ENCODE measurements at regions not wholly inside any gene's neighbourhood (a gene's known extent, or its start where the extent isn't known, plus 50 kb on each side); places are given as distances from the start of the nearest gene placed in this dataset.

- peaks cover 7% of the 10 kb centered on the region for H3K4me1 Mint-ChIP-seq
- peaks cover 16% of the 10 kb centered on the region for H3K27me3 Mint-ChIP-seq
- no peak overlapping the region for H3K4me3 Mint-ChIP-seq
- no peak for DNase-seq
- ATAC-seq = no peak
- H3K9me3 Mint-ChIP-seq (ENCODE audit: low read depth) = no peaks in the 10 kb centered on the region
- H3K27ac Mint-ChIP-seq = no peak overlapping the region
- CTCF ChIA-PET = no interaction called here
- no peaks in the 10 kb centered on the region for H3K36me3 Mint-ChIP-seq
These were observed 212.3 kb upstream of the NUDT4 start for GRCh38 chr12:93165384-93165932.

GRCh38 chr12:93166541-93167307, 211.0 kb upstream of the NUDT4 start:
- peaks cover 7% of the 10 kb centered on the region for H3K4me1 Mint-ChIP-seq
- no peak for DNase-seq
- no peaks in the 10 kb centered on the region for H3K36me3 Mint-ChIP-seq
- ATAC-seq = no peak
- no peak overlapping the region for H3K4me3 Mint-ChIP-seq
- no peak overlapping the region for H3K27ac Mint-ChIP-seq
- no peaks in the 10 kb centered on the region for H3K9me3 Mint-ChIP-seq (ENCODE audit: low read depth)
- CTCF ChIA-PET = no interaction called here
- peaks cover 10% of the 10 kb centered on the region for H3K27me3 Mint-ChIP-seq

GRCh38 chr12:93167331-93167730, 210.4 kb upstream of the NUDT4 start:
- DNase-seq (no peak), ATAC-seq (no peak)
- no peaks in the 10 kb centered on the region for H3K36me3 Mint-ChIP-seq
- CTCF ChIA-PET = no interaction called here
- no peaks in the 10 kb centered on the region for H3K9me3 Mint-ChIP-seq (ENCODE audit: low read depth)
- H3K4me3 Mint-ChIP-seq = no peak overlapping the region
- H3K27ac Mint-ChIP-seq = no peak overlapping the region
- peaks cover 7% of the 10 kb centered on the region for H3K4me1 Mint-ChIP-seq
- peaks cover 10% of the 10 kb centered on the region for H3K27me3 Mint-ChIP-seq

- peaks cover 10% of the 10 kb centered on the region for H3K27me3 Mint-ChIP-seq
- H3K27ac Mint-ChIP-seq = no peak overlapping the region
- H3K9me3 Mint-ChIP-seq (ENCODE audit: low read depth) = no peaks in the 10 kb centered on the region
- ATAC-seq (no peak), DNase-seq (no peak)
- peak overlapping the region; percentile 72 for H3K4me3 Mint-ChIP-seq
- H3K36me3 Mint-ChIP-seq = no peaks in the 10 kb centered on the region
- CTCF ChIA-PET = no interaction called here
- H3K4me1 Mint-ChIP-seq = peaks cover 7% of the 10 kb centered on the region
These were observed 209.8 kb upstream of the NUDT4 start for GRCh38 chr12:93167841-93168492.

GRCh38 chr12:93168751-93169150, 209.0 kb upstream of the NUDT4 start:
- DNase-seq = no peak
- Mint-ChIP-seq H3K27ac (no peak overlapping the region), H3K4me1 (peaks cover 7% of the 10 kb centered on the region), H3K27me3 (peaks cover 10% of the 10 kb centered on the region), H3K36me3 (no peaks in the 10 kb centered on the region), H3K4me3 (no peak overlapping the region), H3K9me3 (ENCODE audit: low read depth) (no peaks in the 10 kb centered on the region)
- ATAC-seq = no peak
- CTCF ChIA-PET = no interaction called here

GRCh38 chr12:93169536-93169935, 208.2 kb upstream of the NUDT4 start:
- no peak for DNase-seq
- no peak for ATAC-seq
- Mint-ChIP-seq H3K27me3 (peaks cover 10% of the 10 kb centered on the region), H3K9me3 (ENCODE audit: low read depth) (no peaks in the 10 kb centered on the region), H3K4me1 (peaks cover 7% of the 10 kb centered on the region), H3K36me3 (no peaks in the 10 kb centered on the region), H3K27ac (no peak overlapping the region), H3K4me3 (no peak overlapping the region)
- CTCF ChIA-PET = no interaction called here

- DNase-seq (no peak), ATAC-seq (no peak)
- Mint-ChIP-seq H3K27ac (no peak overlapping the region), H3K36me3 (no peaks in the 10 kb centered on the region), H3K27me3 (peaks cover 10% of the 10 kb centered on the region), H3K4me1 (peaks cover 7% of the 10 kb centered on the region), H3K9me3 (ENCODE audit: low read depth) (no peaks in the 10 kb centered on the region), H3K4me3 (no peak overlapping the region)
- CTCF ChIA-PET = interaction anchor here (1.1 kb wide), 1 partner anchor 10 kb away, joined by 3 read pairs; no protein-coding TSS in a partner anchor
These were observed 206.8 kb upstream of the NUDT4 start for GRCh38 chr12:93170928-93171327.

- Mint-ChIP-seq H3K36me3 (no peaks in the 10 kb centered on the region), H3K27me3 (no peaks in the 10 kb centered on the region), H3K4me1 (no peaks in the 10 kb centered on the region), H3K27ac (no peak overlapping the region), H3K4me3 (no peak overlapping the region), H3K9me3 (ENCODE audit: low read depth) (no peaks in the 10 kb centered on the region)
- ATAC-seq = no peak
- CTCF ChIA-PET = no interaction called here
- DNase-seq = no peak
These were observed 204.4 kb upstream of the NUDT4 start for GRCh38 chr12:93173178-93173957.

- no peaks in the 10 kb centered on the region for H3K36me3 Mint-ChIP-seq
- H3K9me3 Mint-ChIP-seq (ENCODE audit: low read depth) = no peaks in the 10 kb centered on the region
- no peaks in the 10 kb centered on the region for H3K27me3 Mint-ChIP-seq
- H3K4me3 Mint-ChIP-seq = no peak overlapping the region
- no peak overlapping the region for H3K27ac Mint-ChIP-seq
- CTCF ChIA-PET = no interaction called here
- no peaks in the 10 kb centered on the region for H3K4me1 Mint-ChIP-seq
- DNase-seq (no peak), ATAC-seq (no peak)
These were observed 203.7 kb upstream of the NUDT4 start for GRCh38 chr12:93174048-93174447.

GRCh38 chr12:93174473-93174872, 203.3 kb upstream of the NUDT4 start:
- Mint-ChIP-seq H3K27me3 (no peaks in the 10 kb centered on the region), H3K4me1 (no peaks in the 10 kb centered on the region), H3K4me3 (no peak overlapping the region), H3K36me3 (no peaks in the 10 kb centered on the region), H3K27ac (no peak overlapping the region), H3K9me3 (ENCODE audit: low read depth) (no peaks in the 10 kb centered on the region)
- ATAC-seq (no peak), DNase-seq (no peak)
- CTCF ChIA-PET = no interaction called here

- H3K36me3 Mint-ChIP-seq = no peaks in the 10 kb centered on the region
- no peak overlapping the region for H3K27ac Mint-ChIP-seq
- ATAC-seq (no peak), DNase-seq (no peak)
- CTCF ChIA-PET = interaction anchor here (0.8 kb wide), 1 partner anchor 16 kb away, joined by 3 read pairs; no protein-coding TSS in a partner anchor
- no peaks in the 10 kb centered on the region for H3K9me3 Mint-ChIP-seq (ENCODE audit: low read depth)
- no peak overlapping the region for H3K4me3 Mint-ChIP-seq
- no peaks in the 10 kb centered on the region for H3K4me1 Mint-ChIP-seq
- H3K27me3 Mint-ChIP-seq = no peaks in the 10 kb centered on the region
These were observed 201.6 kb upstream of the NUDT4 start for GRCh38 chr12:93176165-93176564.

GRCh38 chr12:93176610-93177126, 201.1 kb upstream of the NUDT4 start:
- CTCF ChIA-PET = interaction anchor here (0.8 kb wide), 1 partner anchor 16 kb away, joined by 3 read pairs; no protein-coding TSS in a partner anchor
- H3K4me3 Mint-ChIP-seq = no peak overlapping the region
- DNase-seq = no peak
- no peaks in the 10 kb centered on the region for H3K4me1 Mint-ChIP-seq
- no peaks in the 10 kb centered on the region for H3K27me3 Mint-ChIP-seq
- ATAC-seq = no peak
- no peaks in the 10 kb centered on the region for H3K36me3 Mint-ChIP-seq
- no peaks in the 10 kb centered on the region for H3K9me3 Mint-ChIP-seq (ENCODE audit: low read depth)
- no peak overlapping the region for H3K27ac Mint-ChIP-seq

All from activated CD8-positive, alpha-beta memory T cell treated with anti-CD3 and anti-CD28 coated beads, Interleukin-2, amount 10 ng/mL, durations not matched to agents 7 days and 5 days (primary cell).